K562 (cell line): ENCODE measurements at regions not wholly inside any gene's neighbourhood (a gene's known extent, or its start where the extent isn't known, plus 50 kb on each side); places are given as distances from the start of the nearest gene placed in this dataset.

Source experiments
- ARID1B ChIP-seq: fragments of 450-650 bp; IDR thresholded peaks from 2 replicates; pipeline ENCODE4 v1.6.1; 2016; ENCODE audit warnings: antibody characterized with exemption, mild to moderate bottlenecking, inconsistent platforms
- ETS2 ChIP-seq: IDR thresholded peaks from 2 replicates; pipeline ENCODE4 v1.6.1; 2016; ENCODE audit warnings: borderline replicate concordance, missing genetic modification characterization, mild to moderate bottlenecking, moderate library complexity, missing compliant biosample characterization; ENCODE audit not compliant: poor library complexity, severe bottlenecking
- KLF6 ChIP-seq: fragments of 250-450 bp; sonication (Bioruptor Pico); IDR thresholded peaks from 2 replicates; pipeline ENCODE4 v1.4.0; 2020; ENCODE audit warnings: mild to moderate bottlenecking, moderate library complexity, borderline replicate concordance
- ZBTB33 ChIP-seq: sonication (generic); formaldehyde crosslinking; IDR thresholded peaks from 2 replicates; pipeline ENCODE4 v1.8.1; 2023; ENCODE audit warnings: mild to moderate bottlenecking, missing genetic modification reagents
- ZSCAN29 ChIP-seq: fragments of 450-650 bp; IDR thresholded peaks from 2 replicates; pipeline ENCODE4 v1.6.1; 2017

GRCh38 chr9:91150998-91151717, 210.6 kb downstream of the AUH start:
- no peak for TF ChIP-seq ARID1B
- TF ChIP-seq ETS2 = no peak
- TF ChIP-seq ZSCAN29 = no peak
- no peak for TF ChIP-seq KLF6 (CRISPR knock-in tag)
- no peak for TF ChIP-seq ZBTB33 (CRISPR knock-in tag)
